GM23338 (cell line): ENCODE measurements at regions not wholly inside any gene's neighbourhood (a gene's known extent, or its start where the extent isn't known, plus 50 kb on each side); places are given as distances from the start of the nearest gene placed in this dataset.

Source experiments
- CREB1 ChIP-seq: fragments of 250-450 bp; sonication (Bioruptor Pico); IDR thresholded peaks from 2 replicates; pipeline ENCODE4 v1.5.0; 2020; ENCODE audit warnings: low read depth, mild to moderate bottlenecking, moderate library complexity
- EZH2 ChIP-seq: fragments of 200-600 bp; sonication (generic); IDR thresholded peaks from one replicate; pipeline ENCODE4 v1.8.0; 2017; ENCODE audit warnings: antibody characterized with exemption, mild to moderate bottlenecking, low read depth; ENCODE audit not compliant: unreplicated experiment
- EZH2phosphoT487 ChIP-seq: fragments of 200-600 bp; sonication (generic); IDR thresholded peaks from one replicate; pipeline ENCODE4 v1.8.1; 2018; ENCODE audit warnings: antibody characterized with exemption; ENCODE audit not compliant: unreplicated experiment
- JUNB ChIP-seq: IDR thresholded peaks from one replicate; pipeline ENCODE4 v1.6.1; 2016; ENCODE audit warnings: antibody characterized with exemption; ENCODE audit not compliant: unreplicated experiment
- POLR2AphosphoS5 ChIP-seq: IDR thresholded peaks from 2 replicates; pipeline ENCODE4 v1.6.1; 2016; ENCODE audit warnings: antibody characterized with exemption, low read depth
- STAT1 ChIP-seq: IDR thresholded peaks from one replicate; pipeline ENCODE4 v1.6.1; 2016; ENCODE audit warnings: antibody characterized with exemption; ENCODE audit not compliant: unreplicated experiment
- ZNF114 ChIP-seq: fragments of 250-450 bp; sonication (Bioruptor Pico); IDR thresholded peaks from 2 replicates; pipeline ENCODE4 v1.5.0; 2020; ENCODE audit warnings: mild to moderate bottlenecking, moderate library complexity
- ZNF331 ChIP-seq: fragments of 250-450 bp; sonication (Bioruptor Pico); IDR thresholded peaks from 2 replicates; pipeline ENCODE4 v1.5.0; 2020; ENCODE audit warnings: low read depth, mild to moderate bottlenecking, moderate library complexity
- TF ChIP-seq, protein P1 (sequence below), 2 experiments: fragments of 200-600 bp in 1 of 2; sonication (generic) in 1 of 2; conservative IDR thresholded peaks; 2 replicates each; pipeline versions ENCODE4 v1.5.1 to v1.6.1; 2016 to 2017; ENCODE audit warnings: antibody characterized with exemption in 2 of 2, low read depth in 2 of 2, mild to moderate bottlenecking in 2 of 2, moderate library complexity in 1 of 2
- TF ChIP-seq, protein P2 (sequence below): IDR thresholded peaks from 2 replicates; pipeline ENCODE4 v1.6.1; 2016; ENCODE audit warnings: antibody characterized with exemption
- TF ChIP-seq, protein P3 (sequence below): IDR thresholded peaks from one replicate; pipeline ENCODE4 v1.6.1; 2018; ENCODE audit warnings: antibody characterized with exemption; ENCODE audit not compliant: unreplicated experiment
- TF ChIP-seq, protein P4 (sequence below): fragments of 250-450 bp; sonication (Bioruptor Pico); IDR thresholded peaks from 2 replicates; pipeline ENCODE4 v1.5.0; 2020; ENCODE audit warnings: mild to moderate bottlenecking, moderate library complexity

DNA sequence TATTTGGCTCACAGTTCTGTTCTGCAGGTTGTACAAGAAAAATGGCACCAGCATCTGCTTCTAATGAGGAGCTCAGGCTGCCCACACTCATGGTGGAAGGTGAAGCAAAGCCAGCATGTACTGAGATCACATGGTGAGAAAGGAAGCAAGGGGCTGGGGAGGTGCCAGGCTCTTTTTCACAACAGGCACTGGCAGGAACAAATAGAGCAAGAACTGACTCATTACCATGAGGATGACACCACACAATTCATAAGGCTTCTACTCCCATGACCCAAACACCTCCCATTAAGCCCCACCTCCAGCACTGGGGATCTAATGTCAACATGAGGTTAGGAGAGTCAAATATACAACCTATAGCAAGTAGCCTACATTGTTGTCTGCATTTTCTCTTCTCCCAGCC is 522.6 kb downstream of the RFC3 start:
- TF ChIP-seq, protein P1, sequence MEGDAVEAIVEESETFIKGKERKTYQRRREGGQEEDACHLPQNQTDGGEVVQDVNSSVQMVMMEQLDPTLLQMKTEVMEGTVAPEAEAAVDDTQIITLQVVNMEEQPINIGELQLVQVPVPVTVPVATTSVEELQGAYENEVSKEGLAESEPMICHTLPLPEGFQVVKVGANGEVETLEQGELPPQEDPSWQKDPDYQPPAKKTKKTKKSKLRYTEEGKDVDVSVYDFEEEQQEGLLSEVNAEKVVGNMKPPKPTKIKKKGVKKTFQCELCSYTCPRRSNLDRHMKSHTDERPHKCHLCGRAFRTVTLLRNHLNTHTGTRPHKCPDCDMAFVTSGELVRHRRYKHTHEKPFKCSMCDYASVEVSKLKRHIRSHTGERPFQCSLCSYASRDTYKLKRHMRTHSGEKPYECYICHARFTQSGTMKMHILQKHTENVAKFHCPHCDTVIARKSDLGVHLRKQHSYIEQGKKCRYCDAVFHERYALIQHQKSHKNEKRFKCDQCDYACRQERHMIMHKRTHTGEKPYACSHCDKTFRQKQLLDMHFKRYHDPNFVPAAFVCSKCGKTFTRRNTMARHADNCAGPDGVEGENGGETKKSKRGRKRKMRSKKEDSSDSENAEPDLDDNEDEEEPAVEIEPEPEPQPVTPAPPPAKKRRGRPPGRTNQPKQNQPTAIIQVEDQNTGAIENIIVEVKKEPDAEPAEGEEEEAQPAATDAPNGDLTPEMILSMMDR (conservative IDR thresholded peaks at IDR 0.05; ENCODE audit: low read depth in 2 of 2) = no peak
- no peak for TF ChIP-seq POLR2AphosphoS5
- no peak for TF ChIP-seq EZH2
- TF ChIP-seq, protein P2, sequence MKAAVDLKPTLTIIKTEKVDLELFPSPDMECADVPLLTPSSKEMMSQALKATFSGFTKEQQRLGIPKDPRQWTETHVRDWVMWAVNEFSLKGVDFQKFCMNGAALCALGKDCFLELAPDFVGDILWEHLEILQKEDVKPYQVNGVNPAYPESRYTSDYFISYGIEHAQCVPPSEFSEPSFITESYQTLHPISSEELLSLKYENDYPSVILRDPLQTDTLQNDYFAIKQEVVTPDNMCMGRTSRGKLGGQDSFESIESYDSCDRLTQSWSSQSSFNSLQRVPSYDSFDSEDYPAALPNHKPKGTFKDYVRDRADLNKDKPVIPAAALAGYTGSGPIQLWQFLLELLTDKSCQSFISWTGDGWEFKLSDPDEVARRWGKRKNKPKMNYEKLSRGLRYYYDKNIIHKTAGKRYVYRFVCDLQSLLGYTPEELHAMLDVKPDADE = no peak
- no peak for TF ChIP-seq JUNB
- TF ChIP-seq, protein P3, sequence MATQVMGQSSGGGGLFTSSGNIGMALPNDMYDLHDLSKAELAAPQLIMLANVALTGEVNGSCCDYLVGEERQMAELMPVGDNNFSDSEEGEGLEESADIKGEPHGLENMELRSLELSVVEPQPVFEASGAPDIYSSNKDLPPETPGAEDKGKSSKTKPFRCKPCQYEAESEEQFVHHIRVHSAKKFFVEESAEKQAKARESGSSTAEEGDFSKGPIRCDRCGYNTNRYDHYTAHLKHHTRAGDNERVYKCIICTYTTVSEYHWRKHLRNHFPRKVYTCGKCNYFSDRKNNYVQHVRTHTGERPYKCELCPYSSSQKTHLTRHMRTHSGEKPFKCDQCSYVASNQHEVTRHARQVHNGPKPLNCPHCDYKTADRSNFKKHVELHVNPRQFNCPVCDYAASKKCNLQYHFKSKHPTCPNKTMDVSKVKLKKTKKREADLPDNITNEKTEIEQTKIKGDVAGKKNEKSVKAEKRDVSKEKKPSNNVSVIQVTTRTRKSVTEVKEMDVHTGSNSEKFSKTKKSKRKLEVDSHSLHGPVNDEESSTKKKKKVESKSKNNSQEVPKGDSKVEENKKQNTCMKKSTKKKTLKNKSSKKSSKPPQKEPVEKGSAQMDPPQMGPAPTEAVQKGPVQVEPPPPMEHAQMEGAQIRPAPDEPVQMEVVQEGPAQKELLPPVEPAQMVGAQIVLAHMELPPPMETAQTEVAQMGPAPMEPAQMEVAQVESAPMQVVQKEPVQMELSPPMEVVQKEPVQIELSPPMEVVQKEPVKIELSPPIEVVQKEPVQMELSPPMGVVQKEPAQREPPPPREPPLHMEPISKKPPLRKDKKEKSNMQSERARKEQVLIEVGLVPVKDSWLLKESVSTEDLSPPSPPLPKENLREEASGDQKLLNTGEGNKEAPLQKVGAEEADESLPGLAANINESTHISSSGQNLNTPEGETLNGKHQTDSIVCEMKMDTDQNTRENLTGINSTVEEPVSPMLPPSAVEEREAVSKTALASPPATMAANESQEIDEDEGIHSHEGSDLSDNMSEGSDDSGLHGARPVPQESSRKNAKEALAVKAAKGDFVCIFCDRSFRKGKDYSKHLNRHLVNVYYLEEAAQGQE = no peak
- TF ChIP-seq EZH2phosphoT487 = no peak
- no peak for TF ChIP-seq ZNF331 (CRISPR knock-in tag)
- TF ChIP-seq, protein P4, sequence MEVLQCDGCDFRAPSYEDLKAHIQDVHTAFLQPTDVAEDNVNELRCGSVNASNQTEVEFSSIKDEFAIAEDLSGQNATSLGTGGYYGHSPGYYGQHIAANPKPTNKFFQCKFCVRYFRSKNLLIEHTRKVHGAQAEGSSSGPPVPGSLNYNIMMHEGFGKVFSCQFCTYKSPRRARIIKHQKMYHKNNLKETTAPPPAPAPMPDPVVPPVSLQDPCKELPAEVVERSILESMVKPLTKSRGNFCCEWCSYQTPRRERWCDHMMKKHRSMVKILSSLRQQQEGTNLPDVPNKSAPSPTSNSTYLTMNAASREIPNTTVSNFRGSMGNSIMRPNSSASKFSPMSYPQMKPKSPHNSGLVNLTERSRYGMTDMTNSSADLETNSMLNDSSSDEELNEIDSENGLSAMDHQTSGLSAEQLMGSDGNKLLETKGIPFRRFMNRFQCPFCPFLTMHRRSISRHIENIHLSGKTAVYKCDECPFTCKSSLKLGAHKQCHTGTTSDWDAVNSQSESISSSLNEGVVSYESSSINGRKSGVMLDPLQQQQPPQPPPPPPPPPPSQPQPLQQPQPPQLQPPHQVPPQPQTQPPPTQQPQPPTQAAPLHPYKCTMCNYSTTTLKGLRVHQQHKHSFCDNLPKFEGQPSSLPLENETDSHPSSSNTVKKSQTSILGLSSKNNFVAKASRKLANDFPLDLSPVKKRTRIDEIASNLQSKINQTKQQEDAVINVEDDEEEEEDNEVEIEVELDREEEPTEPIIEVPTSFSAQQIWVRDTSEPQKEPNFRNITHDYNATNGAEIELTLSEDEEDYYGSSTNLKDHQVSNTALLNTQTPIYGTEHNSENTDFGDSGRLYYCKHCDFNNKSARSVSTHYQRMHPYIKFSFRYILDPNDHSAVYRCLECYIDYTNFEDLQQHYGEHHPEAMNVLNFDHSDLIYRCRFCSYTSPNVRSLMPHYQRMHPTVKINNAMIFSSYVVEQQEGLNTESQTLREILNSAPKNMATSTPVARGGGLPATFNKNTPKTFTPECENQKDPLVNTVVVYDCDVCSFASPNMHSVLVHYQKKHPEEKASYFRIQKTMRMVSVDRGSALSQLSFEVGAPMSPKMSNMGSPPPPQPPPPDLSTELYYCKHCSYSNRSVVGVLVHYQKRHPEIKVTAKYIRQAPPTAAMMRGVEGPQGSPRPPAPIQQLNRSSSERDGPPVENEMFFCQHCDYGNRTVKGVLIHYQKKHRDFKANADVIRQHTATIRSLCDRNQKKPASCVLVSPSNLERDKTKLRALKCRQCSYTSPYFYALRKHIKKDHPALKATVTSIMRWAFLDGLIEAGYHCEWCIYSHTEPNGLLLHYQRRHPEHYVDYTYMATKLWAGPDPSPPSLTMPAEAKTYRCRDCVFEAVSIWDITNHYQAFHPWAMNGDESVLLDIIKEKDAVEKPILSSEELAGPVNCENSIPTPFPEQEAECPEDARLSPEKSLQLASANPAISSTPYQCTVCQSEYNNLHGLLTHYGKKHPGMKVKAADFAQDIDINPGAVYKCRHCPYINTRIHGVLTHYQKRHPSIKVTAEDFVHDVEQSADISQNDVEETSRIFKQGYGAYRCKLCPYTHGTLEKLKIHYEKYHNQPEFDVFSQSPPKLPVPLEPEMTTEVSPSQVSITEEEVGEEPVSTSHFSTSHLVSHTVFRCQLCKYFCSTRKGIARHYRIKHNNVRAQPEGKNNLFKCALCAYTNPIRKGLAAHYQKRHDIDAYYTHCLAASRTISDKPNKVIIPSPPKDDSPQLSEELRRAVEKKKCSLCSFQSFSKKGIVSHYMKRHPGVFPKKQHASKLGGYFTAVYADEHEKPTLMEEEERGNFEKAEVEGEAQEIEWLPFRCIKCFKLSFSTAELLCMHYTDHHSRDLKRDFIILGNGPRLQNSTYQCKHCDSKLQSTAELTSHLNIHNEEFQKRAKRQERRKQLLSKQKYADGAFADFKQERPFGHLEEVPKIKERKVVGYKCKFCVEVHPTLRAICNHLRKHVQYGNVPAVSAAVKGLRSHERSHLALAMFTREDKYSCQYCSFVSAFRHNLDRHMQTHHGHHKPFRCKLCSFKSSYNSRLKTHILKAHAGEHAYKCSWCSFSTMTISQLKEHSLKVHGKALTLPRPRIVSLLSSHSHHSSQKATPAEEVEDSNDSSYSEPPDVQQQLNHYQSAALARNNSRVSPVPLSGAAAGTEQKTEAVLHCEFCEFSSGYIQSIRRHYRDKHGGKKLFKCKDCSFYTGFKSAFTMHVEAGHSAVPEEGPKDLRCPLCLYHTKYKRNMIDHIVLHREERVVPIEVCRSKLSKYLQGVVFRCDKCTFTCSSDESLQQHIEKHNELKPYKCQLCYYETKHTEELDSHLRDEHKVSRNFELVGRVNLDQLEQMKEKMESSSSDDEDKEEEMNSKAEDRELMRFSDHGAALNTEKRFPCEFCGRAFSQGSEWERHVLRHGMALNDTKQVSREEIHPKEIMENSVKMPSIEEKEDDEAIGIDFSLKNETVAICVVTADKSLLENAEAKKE (CRISPR knock-in tag) = no peak
- no peak for TF ChIP-seq CREB1 (CRISPR knock-in tag)
- no peak for TF ChIP-seq STAT1
- no peak for TF ChIP-seq ZNF114 (CRISPR knock-in tag)
